ENCODE measurements at regions not wholly inside any gene's neighbourhood (a gene's known extent, or its start where the extent isn't known, plus 50 kb on each side); places are given as distances from the start of the nearest gene placed in this dataset.

GRCh38 chr14:38828183-38828827 lies 274.7 kb downstream of the SEC23A start:
- TF ChIP-seq RFX5 (IDR thresholded peaks at IDR 0.05; ENCODE audit: low read depth, low read length): no peak
- TF ChIP-seq MXI1 (IDR thresholded peaks at IDR 0.05; ENCODE audit: borderline replicate concordance, low read depth, low read length): no peak
- no peak for TF ChIP-seq POLR2A (IDR thresholded peaks at IDR 0.05; ENCODE audit: low read depth, low read length)
- no peak for TF ChIP-seq CTCF (conservative IDR thresholded peaks at IDR 0.05; ENCODE audit: low read depth, low read length)
- no peak for TF ChIP-seq ELK1 (IDR thresholded peaks at IDR 0.05; ENCODE audit: borderline replicate concordance, low read depth, low read length)
- TF ChIP-seq MAFK (IDR thresholded peaks at IDR 0.05; ENCODE audit: low read depth, low read length): no peak
- no peak for TF ChIP-seq USF2 (IDR thresholded peaks at IDR 0.05; ENCODE audit: low read depth, low read length)
- TF ChIP-seq CHD1 (IDR thresholded peaks at IDR 0.05; ENCODE audit: low read depth, low read length): no peak
- no peak for TF ChIP-seq NFE2L2 (IDR thresholded peaks at IDR 0.05; ENCODE audit: low read depth, low read length)
- TF ChIP-seq CEBPB (IDR thresholded peaks at IDR 0.05; ENCODE audit: low read depth, low read length): no peak
- TF ChIP-seq FOS (IDR thresholded peaks at IDR 0.05; ENCODE audit: low read depth, low read length): no peak
- no peak for TF ChIP-seq SMC3 (IDR thresholded peaks at IDR 0.05; ENCODE audit: low read depth, low read length)
- TF ChIP-seq RAD21 (IDR thresholded peaks at IDR 0.05; ENCODE audit: low read length): no peak
- TF ChIP-seq MAZ (IDR thresholded peaks at IDR 0.05; ENCODE audit: borderline replicate concordance, low read depth, low read length): no peak
